Hippocampal formation (tissue), 2 donors: ENCODE measurements at regions not wholly inside any gene's neighbourhood (a gene's known extent, or its start where the extent isn't known, plus 50 kb on each side); places are given as distances from the start of the nearest gene placed in this dataset.
"Not testable (repeated sequence)": the region's sequence is repeated elsewhere in the genome, so short reads cannot be mapped to it uniquely, and the experiment has no call there.

ENCODE experiments used
- DNase-seq, 2 donors: peaks; one replicate each; lab custom pipeline; 2025; lab: John Stamatoyannopoulos, UW

GRCh38 chr6:122180132-122180531 lies 219.3 kb upstream of the HSF2 start:
- no peak for DNase-seq

DNA sequence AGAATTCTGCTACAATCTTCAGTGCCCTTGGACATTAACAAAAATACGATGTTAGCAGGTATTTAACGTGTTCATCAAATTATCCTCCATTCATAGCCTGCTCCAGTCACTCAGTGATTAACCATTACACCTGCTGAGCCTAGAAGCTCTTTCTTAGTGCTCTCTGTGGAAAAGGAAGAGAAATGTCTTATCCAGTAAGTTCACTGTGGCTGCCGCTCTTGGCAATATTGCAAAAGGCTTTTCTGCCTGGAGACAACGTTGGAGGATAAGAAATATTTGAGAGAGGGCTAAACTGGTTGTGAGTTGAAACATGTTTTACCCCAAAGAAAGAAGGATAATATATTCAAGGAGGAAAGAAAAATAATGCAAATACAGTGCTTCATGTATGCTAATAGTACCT lies 217.4 kb upstream of the HSF2 start:
- no peak for DNase-seq

DNA sequence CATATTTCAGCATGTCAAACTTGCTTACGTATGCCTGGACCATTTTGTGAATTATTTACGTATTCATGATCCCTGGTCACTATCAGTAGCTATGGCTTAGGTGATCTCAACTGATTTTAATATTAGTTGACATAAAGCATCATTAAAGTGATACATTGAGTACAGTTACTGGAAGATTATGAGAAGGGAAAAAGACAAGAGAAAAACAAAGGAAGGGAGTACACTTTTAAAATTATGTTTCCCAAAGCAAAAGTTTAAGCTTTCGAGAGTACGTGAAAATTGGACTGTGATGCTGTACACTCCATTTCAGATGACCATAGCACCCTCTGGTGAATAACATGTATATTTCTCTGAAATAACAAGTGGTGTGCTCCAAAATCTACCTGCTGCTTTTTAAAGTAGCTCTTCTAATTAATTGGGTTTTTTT lies 215.0 kb upstream of the HSF2 start:
- peak in 1 of 2 donors; percentile 37 for DNase-seq

- not testable (repeated sequence) for DNase-seq
Observed at GRCh38 chr6:122185458-122185857, 214.0 kb upstream of the HSF2 start.

DNA sequence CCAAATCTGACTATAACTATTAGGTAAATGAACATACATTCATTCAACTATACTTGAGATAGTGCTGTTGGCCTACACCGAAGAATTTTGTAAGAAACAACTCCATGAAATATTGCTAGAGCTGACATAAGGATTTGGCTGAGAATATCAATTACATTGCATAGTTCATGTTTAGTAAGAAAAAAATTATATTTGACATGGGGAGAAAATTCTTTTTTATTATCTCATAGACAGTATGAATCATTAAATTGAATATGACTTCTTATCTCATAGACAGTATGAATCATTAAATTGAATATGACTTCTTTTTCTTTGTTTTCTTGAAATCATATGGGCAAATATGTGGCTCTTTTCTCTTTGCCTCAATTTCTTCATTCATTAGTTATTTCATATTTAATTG lies 212.3 kb upstream of the HSF2 start:
- no peak for DNase-seq

GRCh38 chr6:122198922-122199321 lies 200.5 kb upstream of the HSF2 start:
- DNase-seq: no peak

GRCh38 chr6:122200440-122200839 lies 199.0 kb upstream of the HSF2 start:
- DNase-seq: no peak

- no peak for DNase-seq
Observed at GRCh38 chr6:122202576-122203137, 196.8 kb upstream of the HSF2 start.

DNA sequence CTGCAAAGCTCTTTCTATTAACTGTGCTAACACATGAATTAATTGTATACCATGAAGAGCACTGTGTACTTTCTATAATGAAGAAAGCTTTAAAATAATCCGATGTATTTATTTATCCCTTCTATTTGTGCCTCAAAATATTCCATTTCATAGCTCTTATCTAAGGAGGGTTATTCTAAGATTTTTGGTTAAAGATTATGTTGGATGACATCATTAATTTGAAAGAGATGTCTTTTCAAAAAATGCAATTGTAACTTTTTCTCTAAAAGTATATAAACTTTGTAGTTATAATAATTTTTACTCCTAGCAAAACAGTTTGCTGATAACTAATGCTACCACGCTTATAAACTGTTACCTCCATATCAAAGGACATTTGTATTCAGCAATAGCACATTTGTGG lies 192.4 kb upstream of the HSF2 start:
- DNase-seq: no peak

DNA sequence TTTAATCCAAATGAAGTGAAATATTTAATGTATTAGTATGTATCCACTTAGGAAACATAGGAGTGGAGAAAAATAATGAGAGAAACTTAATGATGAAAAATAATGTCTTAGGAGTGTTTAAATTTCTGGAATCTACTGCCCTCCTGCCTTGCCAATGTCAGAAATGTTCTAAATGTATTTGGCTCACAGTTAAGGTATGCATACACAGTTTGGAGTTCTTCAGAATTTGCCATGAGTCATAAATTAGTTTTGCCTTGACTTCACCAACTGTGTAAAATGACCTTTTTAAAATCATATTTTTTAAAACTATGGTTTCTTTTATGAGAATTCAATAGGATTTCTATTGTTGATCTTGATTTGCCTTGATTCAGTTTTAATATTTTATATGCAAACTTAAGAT lies 191.7 kb upstream of the HSF2 start:
- DNase-seq: no peak

GRCh38 chr6:122214605-122215318 lies 184.7 kb upstream of the HSF2 start:
- DNase-seq: no peak

GRCh38 chr6:122220254-122220653 lies 179.2 kb upstream of the HSF2 start:
- no peak for DNase-seq

DNA sequence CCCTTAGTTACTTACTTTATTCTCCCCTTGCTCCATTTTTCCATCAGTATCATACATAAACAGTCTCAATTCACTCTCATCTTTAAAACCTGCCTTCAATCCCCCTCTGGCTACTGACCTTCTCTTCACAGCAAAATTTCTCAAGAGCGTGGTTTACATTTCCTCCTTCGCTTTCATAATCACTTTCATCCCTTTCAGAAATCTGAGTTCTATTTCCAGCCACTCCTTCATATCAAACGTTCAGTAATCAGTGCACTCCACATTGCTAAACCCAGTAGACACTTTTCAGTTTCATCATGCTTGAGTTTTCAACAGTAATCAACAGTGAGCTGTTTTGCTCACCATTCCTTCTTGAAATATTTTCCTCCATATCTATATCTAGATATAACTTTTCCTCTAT lies 176.7 kb upstream of the HSF2 start:
- no peak for DNase-seq

DNA sequence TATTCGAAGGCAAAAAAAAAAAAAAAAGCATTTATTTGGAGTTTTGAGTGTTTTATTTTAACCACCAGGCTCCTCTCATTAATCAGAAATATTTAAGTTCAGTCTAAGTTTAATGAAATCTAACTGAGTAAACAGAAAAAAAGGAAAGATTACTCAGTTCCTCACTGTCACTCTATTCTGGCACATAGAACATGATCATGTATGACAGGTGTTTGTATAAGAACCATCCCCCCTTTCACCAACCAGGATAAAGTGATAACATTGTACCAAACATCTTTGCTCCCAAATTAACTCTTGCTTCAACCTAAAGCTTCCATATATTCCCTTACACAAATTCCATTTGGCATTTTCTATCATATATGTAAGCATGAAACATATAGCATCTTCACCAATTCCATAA lies 176.2 kb upstream of the HSF2 start:
- no peak for DNase-seq

DNA sequence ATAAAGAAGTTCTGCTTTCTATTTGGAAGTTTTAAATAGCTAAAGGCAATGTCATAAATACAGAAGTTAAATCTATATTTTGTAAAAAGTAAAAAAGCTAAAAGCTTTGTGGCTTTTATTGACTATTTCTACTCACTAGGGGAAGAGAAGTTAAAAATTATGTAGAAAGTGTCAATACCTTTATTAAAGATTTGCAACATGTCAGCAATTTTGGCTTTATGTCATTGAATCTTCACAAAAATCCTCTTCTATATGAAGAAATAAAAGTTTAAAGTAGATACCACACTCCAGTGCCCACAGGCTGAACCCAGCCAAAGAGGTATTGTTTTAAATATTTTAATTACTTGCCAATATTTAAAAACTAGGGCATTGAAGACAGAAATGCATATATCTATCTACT lies 160.6 kb upstream of the HSF2 start:
- no peak for DNase-seq

GRCh38 chr6:122246906-122247658 lies 152.4 kb upstream of the HSF2 start:
- DNase-seq: no peak

DNA sequence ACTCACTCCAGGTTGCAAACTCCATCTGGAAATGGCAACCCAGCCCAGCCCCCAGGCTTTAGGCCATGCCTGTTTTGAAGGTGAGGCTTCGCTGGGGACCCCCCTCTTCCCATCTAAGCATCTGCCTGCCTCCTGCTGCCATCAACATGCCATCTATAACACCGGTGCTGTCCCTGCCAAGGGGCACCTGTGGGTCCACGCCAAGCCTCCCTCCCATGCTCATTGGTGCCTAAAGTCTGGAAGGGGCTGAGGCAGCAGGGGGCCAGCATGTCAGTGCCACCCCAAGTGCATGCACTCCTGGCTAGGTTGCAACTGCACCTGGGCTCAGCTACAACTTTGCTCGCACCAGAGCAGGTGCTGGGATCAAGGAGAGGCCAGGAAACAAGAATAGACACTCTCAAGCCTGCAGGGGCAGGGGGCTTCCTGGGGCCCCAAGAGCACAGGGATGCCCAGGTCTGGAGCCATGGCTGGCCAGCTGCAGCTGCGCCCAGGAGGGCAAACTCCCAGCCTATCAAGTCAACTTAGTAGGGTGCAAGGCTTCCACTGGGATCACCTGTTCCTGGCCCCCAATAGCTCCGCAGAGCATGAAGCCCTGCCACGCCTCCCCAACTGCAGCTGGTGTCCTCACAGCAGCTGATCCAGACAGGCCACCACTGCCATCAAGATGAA lies 151.3 kb upstream of the HSF2 start:
- no peak for DNase-seq

- no peak for DNase-seq
Observed at GRCh38 chr6:122248844-122249243, 150.6 kb upstream of the HSF2 start.

- no peak for DNase-seq
Observed at GRCh38 chr6:122258839-122259238, 140.6 kb upstream of the HSF2 start.

GRCh38 chr6:122264557-122264956 lies 134.9 kb upstream of the HSF2 start:
- DNase-seq: no peak

GRCh38 chr6:122265755-122266154 lies 133.7 kb upstream of the HSF2 start:
- no peak for DNase-seq

DNA sequence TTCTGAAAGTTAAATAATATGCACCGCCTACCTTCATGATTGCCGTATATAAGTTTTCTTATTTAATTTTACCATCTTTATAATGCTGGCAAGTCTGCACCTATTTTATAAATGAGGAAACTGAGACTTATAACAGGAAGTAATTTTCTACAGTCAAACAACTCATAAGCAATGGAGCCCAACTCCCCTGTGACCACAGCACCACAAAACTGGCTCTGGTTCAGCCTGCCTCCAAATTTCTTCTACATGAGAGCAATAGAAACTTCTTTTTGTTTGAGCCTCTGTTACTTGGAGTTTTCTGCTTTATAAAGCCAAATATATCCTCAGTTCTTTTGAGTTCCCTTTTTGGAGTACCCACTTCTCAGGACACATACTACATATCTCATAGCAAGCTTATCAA lies 131.1 kb upstream of the HSF2 start:
- no peak for DNase-seq

- no peak for DNase-seq
Observed at GRCh38 chr6:122276637-122277036, 122.8 kb upstream of the HSF2 start.
